HG02610 (cell line): ENCODE measurements at regions not wholly inside any gene's neighbourhood (a gene's known extent, or its start where the extent isn't known, plus 50 kb on each side); places are given as distances from the start of the nearest gene placed in this dataset.

Source experiments
- ATAC-seq: cut with Tn5 transposase; IDR thresholded peaks from one replicate; pipeline ENCODE4 v1.9.1; 2021; ENCODE audit warnings: mild to moderate bottlenecking, moderate library complexity; ENCODE audit not compliant: unreplicated experiment

DNA sequence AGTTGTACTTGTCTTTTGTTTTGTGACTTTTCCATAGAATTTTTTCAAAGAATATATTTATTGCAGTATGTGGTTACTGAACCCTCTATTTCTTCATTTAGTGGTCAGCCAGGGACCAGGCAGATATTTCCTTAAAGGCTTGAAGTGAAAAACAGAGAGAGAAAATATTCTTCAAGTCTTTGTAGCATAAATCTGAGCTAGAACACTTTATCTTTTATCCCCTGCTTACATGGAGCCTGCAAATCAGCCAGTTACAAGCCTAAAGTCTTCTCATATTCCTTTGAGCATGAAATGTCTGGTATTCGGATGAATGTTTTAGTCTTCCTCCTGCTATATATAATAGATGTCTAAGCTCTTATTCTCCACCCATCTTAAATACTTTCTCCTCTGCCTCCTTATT lies 1557.5 kb upstream of the ACVR2A start:
- ATAC-seq = no peak

DNA sequence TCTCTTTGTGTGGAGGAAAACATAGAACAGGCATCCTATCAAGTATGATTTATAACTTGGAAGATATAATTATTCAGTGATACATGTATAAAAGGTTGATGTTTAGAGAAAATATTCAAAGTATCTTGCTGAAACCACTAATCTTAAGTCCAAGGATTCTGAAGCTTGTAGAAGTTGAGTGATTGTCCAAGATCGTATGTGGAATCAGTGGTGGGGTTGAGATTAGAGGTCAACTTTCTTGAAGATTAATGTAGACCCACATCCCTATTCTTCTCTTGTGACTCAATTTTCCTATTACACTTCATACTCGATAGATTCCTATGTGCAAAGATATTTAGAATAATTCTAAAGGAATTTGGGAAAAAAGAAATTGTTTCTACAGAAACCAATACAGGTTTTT lies 1565.9 kb upstream of the ACVR2A start:
- no peak for ATAC-seq

DNA sequence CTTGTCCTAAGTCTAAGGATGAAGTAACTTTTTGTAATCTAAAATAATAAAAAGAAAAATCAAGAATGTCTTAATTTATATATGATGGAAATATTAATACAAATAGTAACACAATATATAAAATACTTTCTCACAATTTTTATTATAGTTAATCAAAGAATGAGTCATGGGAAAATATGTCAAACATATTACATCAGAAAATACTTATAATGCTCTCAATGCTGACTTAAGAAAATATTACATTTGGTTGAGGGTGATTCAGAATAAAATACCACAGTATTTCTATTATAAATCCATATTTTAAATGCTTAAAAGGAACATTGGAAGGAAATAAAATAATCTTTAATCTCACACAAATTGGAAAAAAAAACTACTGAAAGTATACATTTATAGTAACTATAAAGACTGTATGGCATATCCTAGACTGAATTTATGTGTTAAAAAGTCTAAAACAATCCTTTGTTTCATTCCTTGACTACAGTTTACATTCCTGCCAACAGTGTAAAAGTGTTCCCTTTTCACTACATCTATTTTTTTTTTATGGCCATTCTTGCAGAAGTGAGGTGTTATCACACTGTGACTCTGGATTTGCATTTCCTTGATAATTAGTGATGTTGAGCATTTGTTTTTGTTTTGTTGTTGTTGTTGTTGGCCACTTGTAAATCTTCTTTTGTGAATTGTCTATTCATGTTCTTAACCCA lies 1573.5 kb upstream of the ACVR2A start:
- ATAC-seq = no peak

DNA sequence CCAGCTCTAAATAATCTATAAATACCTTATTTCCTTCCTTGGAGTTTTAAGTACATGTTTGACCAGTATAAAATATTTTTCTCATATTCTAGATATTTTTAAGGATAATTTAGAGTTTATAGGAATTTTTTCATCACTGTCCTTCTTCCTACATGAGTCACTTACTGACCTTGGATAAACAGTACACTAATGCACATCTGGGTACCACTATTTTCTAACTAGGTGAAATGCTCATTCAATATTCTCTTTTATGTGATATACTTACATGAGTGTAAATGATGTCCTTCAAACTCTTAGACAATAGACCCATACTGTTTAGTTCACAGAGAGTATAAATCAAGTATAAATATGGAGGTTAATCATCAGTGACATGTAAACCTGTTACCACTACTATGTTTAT lies 1574.2 kb upstream of the ACVR2A start:
- no peak for ATAC-seq

DNA sequence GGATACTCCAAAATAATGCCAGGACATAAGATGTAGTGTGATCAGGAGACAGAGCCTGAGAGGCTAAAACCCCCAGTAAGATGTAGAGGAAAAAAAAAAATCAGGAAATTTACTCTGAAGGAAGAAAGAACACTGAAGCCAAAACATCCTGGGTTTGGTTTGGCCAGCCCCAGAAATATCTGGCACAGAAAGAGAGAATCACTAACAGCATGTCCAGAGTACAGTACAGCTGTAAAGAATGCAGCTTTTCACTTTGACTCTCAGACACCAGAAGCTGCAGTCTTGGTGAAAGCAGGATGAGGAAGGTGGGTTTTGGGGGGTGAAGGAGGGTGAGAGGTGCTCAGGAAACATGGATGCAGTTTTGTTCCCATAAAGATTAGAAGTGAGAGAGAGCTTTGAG lies 1577.7 kb upstream of the ACVR2A start:
- ATAC-seq = no peak

DNA sequence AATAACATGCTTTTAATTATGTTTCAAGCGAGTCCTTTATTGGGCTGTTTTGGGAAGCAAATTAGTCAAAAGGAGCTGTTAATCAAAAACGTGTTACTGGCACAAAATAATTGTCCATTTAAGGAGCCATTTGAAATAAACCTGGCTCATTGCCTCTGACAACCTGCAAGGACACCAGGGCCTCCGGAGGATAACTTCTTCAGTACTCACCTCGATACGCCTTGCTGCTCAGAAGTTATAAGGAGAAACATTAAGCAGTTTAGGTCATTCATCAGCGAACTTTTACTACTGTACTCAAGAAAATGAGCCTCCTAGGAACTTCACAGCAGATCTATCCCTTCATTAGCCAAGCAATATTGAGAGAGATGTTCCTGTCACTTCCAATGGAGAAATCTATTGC lies 1579.2 kb upstream of the ACVR2A start:
- ATAC-seq = no peak

- ATAC-seq = no peak
These were observed 1582.2 kb upstream of the ACVR2A start for GRCh38 chr2:146262606-146263005.

DNA sequence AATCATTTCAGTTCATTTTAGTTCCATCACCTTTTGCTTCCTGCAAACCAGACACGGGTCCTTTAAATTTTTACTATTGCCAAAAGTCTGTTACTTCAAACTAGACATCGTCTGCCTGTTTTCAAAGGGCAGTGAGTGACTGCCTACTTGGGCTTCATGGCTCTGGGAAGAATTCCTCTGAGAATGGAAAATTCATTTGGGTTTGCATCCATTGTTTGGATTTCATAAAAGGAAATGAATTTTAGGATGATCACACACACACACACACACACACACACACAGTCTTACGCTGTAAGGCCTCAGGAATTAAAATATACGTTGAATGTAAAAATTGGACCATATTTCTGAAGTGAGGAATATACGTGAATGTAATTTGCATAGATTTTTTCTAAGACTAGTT lies 1584.3 kb upstream of the ACVR2A start:
- no peak for ATAC-seq

- no peak for ATAC-seq
These were observed 1585.0 kb upstream of the ACVR2A start for GRCh38 chr2:146259816-146260215.

- ATAC-seq = no peak
These were observed 1586.8 kb upstream of the ACVR2A start for GRCh38 chr2:146258071-146258470.

- no peak for ATAC-seq
These were observed 1592.7 kb upstream of the ACVR2A start for GRCh38 chr2:146252119-146252518.

GRCh38 chr2:146251328-146251727 lies 1593.5 kb upstream of the ACVR2A start:
- no peak for ATAC-seq

GRCh38 chr2:146246736-146247523 lies 1597.9 kb upstream of the ACVR2A start:
- no peak for ATAC-seq

DNA sequence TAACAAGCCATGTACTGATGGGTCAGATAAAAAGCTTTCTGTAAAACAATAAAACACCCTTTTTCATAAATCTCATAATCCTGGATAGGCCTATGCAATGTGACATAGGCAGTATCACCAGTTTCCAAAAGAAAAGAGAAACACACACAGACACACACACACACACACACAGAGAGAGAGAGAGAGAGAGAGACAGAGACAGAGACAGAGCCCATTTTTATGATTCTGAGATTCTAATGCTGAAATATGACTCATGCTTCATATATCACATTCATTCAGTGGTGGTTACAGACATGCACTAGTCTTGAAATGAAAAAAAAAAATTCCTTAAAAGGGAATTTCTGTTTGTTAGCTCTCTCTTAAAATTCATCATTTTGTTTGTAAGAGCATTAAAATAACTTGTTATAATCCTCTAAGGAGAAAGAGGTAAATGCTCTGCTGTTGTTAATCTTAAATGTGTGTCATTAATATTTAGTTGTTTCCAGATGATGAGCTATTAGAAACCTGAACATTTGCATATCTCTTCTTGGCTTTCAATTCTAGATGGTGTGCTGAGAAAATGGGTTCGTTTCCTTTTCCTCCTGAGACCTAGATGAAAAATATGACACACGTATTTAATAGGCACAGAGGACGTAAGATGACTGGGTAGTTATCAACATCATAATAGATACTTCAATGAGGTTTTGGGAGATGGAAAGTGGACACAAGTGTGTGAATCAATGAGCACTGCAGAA lies 1598.7 kb upstream of the ACVR2A start:
- ATAC-seq = no peak

- no peak for ATAC-seq
These were observed 1600.0 kb upstream of the ACVR2A start for GRCh38 chr2:146244830-146245229.

- no peak for ATAC-seq
These were observed 1600.7 kb upstream of the ACVR2A start for GRCh38 chr2:146244131-146244530.

GRCh38 chr2:146241023-146241422 lies 1603.8 kb upstream of the ACVR2A start:
- ATAC-seq = no peak

- no peak for ATAC-seq
These were observed 1604.4 kb upstream of the ACVR2A start for GRCh38 chr2:146240391-146240790.

- no peak for ATAC-seq
These were observed 1605.3 kb upstream of the ACVR2A start for GRCh38 chr2:146239392-146240135.

DNA sequence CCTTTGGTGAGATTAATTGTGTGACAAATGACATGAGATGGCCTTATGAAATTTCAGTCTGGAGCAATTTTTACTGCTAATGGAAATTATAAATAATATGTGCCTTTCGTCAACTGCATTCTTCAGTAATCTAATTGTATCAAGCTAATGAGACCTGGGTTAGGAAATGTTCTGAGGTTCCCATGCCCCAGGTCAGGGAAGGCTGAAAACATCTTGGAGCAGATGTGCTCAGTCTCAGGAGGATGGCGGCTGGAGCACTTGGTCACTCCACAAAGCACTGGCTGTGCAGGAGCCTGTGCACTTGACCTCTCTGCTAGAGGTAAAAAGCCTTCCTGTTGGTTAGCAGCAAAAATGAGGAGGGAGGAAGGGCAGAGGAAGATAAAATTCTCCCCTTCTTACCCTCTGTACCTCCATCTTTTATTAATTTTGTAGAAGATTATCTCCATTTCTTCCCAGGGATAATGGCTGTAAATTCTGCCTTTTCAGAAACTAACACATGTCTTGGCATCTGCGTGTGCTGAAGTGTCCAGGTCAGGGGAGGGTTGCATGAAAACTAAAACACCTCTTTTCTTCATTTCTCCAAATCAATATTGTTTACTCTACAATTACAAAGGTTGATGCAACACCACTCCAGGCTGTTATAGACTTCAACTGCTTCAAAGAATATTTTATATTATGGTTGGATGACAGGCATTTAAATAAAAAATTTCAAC lies 1606.4 kb upstream of the ACVR2A start:
- no peak for ATAC-seq

- no peak for ATAC-seq
These were observed 1609.7 kb upstream of the ACVR2A start for GRCh38 chr2:146235158-146235557.
